ENCODE measurements at regions not wholly inside any gene's neighbourhood (a gene's known extent, or its start where the extent isn't known, plus 50 kb on each side); places are given as distances from the start of the nearest gene placed in this dataset.

DNA sequence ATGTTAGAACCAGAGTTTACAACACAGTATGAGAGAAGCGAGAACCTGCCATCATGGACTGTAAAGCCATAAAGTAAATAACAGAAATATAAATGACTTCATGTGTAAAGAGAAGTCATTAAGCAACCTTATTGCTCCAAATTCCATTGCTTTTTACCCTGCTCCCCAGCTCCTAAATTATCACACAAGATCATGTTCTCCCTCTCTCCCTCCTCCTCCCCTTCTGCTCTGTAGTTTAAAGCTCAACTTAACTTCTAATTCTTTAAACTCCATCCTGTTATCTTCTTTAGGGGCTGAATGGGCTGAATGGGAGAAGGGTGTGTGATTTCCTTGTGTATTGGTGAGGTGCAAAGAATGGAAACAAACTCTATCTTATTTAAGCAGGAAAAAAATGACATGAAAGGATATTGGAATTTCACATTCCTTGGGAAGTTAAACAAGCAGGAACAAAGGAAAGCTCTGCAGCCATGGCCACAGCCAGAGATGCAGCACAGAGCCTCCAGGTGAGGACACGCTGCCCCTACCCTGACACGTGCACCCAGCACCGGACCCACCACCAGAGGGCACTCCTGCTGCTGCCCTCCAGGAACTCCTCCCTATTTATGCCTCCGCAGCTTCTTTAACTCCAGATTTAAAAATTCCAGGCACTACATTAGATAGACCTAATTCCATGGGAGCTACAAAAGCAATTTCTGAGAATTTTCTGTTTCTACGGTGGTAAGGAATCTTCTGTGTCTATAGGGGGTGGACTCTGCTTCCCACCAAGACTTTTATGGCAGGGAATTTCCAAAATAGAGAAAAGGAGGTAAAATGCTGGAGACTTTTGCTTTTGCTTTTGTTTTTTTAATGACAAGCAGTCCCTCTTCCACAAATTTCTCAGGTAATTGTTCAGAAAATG lies 76.9 kb upstream of the ABI3BP start:
- no peaks in the 10 kb centered on the region for H3K27me3 ChIP-seq
- no peaks in the 10 kb centered on the region for H3K36me3 ChIP-seq
- peak; percentile 23 for DNase-seq
- no peak overlapping the region for H3K4me3 ChIP-seq
- H3K9me3 ChIP-seq = peaks cover 3% of the 10 kb centered on the region; the same call in 1 of the 2 replicates

DNA sequence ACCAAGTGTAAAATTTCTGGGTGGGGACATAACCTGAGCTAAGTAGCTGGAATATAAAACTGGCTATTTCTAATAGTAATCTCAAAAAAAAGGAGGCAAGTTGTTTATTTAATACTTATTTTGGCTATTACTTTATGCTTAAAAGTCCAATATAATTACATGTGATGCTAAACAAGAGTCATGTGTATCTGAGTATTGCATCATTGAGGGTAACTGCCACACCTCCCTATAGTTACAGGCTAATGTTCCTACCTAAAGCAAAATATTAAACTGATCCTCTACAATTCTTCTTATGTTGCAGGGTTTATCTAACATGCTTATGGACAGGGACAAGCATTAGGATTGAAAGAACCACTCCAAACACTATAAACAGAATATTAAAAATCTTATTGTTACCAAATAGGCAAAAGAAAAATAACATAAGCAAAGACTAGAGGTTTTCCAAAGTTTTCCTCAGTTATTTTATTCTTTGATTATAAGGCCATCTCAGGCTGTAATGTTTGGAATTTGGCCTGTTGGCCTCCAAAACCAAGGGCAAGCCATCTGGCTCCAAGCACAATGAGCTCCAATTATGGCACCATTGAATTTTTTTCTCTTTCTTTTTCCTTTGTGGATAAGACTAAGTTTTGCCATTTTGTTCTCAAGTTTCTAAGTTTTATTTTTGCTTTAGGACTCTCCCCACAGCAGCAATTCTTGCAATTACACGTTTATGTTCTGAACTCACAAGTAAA lies 75.8 kb upstream of the ABI3BP start:
- no peak for DNase-seq
- no peak overlapping the region for H3K4me3 ChIP-seq
- no peaks in the 10 kb centered on the region for H3K27me3 ChIP-seq
- no peaks in the 10 kb centered on the region for H3K36me3 ChIP-seq
- H3K9me3 ChIP-seq = no peaks in the 10 kb centered on the region

DNA sequence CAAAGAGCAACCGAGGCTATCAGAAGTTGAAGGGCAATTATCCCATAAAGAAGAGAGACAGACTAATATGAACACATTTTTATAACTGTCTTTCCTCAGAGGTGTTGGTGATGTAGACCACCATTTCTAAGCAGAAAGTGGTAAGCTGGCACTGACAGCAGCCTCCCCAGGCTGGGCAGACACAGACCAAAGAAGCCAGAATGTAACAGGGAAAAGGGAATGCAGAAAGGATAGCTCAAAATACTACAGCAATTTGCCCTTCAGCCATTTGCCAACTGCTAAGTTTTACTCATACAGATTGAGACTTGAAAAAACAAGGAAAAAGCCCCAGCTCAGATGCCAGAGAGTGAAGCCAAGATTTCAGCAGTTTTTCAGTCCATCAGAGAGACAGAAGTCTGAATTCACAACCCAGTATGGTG lies 73.5 kb upstream of the ABI3BP start:
- no peaks in the 10 kb centered on the region for H3K36me3 ChIP-seq
- H3K27me3 ChIP-seq = no peaks in the 10 kb centered on the region
- DNase-seq = peak; percentile 64
- H3K9me3 ChIP-seq = peaks cover 5% of the 10 kb centered on the region; the same call in 1 of the 2 replicates
- no peak overlapping the region for H3K4me3 ChIP-seq

DNA sequence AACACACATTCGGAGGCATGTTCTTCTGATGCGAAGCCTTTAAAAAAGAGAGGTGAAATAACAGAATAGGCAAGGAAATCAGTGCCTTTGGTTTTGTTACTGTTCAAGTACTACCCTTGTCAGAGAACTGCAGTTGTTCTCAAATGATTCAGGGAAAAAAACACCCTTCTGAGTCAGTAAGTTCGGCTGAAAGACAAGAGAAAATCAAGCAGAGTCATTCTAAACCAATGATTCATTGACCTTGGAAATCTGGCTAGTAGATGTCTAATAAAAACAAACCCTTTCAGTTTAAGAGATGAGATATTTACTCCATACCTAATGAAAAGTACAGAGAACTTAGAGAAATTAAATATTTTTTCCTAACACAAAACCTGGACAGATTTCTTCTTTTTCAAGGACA lies 72.7 kb upstream of the ABI3BP start:
- no peak for DNase-seq
- no peaks in the 10 kb centered on the region for H3K36me3 ChIP-seq
- no peak overlapping the region for H3K4me3 ChIP-seq
- H3K9me3 ChIP-seq = peaks cover 6% of the 10 kb centered on the region; the same call in 1 of the 2 replicates
- no peaks in the 10 kb centered on the region for H3K27me3 ChIP-seq

DNA sequence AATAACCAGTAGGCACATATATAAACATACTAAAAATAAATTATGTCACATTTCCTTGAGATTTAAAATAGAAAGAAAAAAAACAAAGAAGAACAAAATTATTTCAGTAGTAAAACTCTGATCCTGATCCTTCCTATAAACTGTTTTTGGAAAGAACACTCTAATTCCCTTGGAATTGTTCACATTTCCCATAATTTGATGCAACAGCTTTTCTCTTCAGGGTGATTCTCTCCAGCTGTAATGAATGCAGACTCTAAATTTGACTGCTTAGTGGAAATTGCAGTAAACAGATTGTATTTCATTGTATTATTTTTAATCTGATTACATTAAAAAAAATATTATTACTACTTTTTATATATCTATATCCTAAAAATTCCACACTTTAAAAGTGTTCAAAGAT lies 70.2 kb upstream of the ABI3BP start:
- H3K4me3 ChIP-seq = no peak overlapping the region
- DNase-seq = no peak
- no peaks in the 10 kb centered on the region for H3K27me3 ChIP-seq
- no peaks in the 10 kb centered on the region for H3K36me3 ChIP-seq
- peaks cover 25% of the 10 kb centered on the region for H3K9me3 ChIP-seq

DNA sequence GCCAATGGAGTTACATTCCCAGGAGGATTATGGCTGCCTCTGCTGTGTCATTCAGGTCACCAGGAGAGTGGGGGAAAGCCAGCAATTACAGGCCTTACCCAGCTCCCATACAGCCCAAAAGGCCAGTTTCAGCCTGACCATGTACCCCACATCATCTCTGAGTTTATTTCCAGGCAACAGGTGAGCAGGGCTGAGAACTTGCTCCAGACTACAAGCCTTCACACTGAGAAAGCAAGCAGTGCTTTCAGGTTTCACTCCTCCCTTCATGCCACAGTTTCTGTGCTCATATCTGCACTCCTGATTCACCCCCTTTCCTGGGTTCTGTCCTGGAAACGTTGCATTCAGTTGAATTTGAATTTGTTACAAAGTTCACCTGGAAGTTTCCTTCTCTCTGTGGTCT lies 68.1 kb upstream of the ABI3BP start:
- H3K9me3 ChIP-seq = peaks cover 34% of the 10 kb centered on the region
- no peaks in the 10 kb centered on the region for H3K36me3 ChIP-seq
- H3K27me3 ChIP-seq = no peaks in the 10 kb centered on the region
- no peak for DNase-seq
- H3K4me3 ChIP-seq = no peak overlapping the region

DNA sequence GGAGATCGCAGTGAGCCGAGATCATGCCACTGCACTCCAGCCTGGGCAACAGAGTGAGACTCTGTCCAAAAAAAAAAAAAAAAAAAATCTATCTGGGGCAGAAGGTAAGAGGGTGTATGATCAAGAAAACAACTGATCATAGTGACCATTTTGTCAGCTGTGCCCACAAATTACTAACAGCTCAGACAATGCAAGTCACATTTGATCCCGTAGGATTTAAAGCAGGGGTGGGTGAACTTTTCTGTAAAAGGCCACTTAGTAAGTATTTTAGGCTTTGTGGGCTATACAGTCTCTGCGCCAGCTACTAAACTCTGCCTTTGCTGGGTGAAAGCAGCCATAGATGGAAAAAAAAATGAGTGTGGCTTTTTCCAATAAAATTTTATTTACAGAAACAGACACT lies 57.6 kb upstream of the ABI3BP start:
- H3K4me3 ChIP-seq = no peak overlapping the region

DNA sequence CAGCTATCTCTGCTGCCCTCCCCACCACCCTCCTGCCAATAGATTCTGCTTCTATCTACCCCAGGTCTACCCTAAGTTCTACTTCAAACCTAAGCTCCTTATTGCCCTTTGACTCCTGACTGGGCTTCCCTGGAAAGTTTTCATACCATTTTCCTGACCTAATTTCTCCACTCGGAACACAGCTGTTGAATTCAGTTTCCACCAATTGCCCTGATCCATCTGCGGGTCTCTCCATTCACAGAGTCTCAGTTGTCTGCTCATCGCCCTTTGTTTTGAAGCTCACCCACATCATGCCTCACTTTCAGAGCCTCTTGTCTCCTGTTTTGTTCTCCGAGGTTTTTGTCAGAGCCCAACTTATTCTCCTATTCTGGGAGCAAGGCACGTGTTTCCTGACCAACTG lies 56.8 kb upstream of the ABI3BP start:
- no peaks in the 10 kb centered on the region for H3K27me3 ChIP-seq
- no peaks in the 10 kb centered on the region for H3K36me3 ChIP-seq
- DNase-seq = no peak
- 0 out of 2 replicates have a peak, but pooled peaks cover 3% of the 10 kb centered on the region for H3K9me3 ChIP-seq
- no peak overlapping the region for H3K4me3 ChIP-seq

More for the DNA sequence above, 57.6 kb upstream of the ABI3BP start:
- Histone ChIP-seq H3K9me3 (0 out of 2 replicates have a peak, but pooled peaks cover 3% of the 10 kb centered on the region), H3K36me3 (no peaks in the 10 kb centered on the region), H3K27me3 (no peaks in the 10 kb centered on the region)
- no peak for DNase-seq

DNA sequence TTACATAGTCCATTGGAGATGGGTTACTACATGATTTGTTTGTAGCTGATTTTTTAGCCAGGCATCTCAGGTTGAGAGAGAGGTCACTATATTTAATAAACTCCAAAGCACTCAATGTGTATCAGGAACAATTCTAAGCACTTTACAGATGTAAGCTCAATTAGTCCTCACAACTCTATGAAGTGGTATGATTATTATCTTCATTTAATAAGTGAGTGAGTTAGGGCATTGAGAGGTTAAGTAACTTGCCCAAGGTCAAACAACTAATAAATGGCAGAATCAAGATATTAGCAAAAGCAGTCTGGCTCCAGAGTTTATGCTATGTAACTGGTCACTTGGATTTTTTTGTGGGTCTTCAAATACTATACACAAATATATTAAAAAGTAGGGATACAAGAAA lies 56.3 kb upstream of the ABI3BP start:
- H3K27me3 ChIP-seq = no peaks in the 10 kb centered on the region
- DNase-seq = no peak
- no peaks in the 10 kb centered on the region for H3K36me3 ChIP-seq
- no peak overlapping the region for H3K4me3 ChIP-seq
- 0 out of 2 replicates have a peak, but pooled peaks cover 3% of the 10 kb centered on the region for H3K9me3 ChIP-seq

DNA sequence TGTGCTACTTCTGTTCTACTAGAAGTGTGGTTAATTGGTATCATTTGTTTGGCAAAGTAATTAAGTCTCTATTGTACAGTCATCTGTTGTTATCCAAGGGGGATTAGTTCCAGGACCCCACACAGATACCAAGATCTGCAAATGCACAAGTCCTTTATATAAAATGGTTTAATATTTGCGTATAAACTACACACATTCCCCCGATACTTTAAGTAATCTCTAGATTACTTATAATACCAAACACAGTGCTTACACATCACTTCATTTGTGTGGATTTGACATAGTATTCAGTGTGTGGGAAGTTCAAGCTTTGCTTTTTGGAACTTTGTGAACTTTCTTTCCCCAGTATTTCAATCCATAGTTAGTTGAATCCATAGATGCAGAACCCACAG lies 50.5 kb upstream of the ABI3BP start:
- DNase-seq = no peak
- H3K27me3 ChIP-seq = no peaks in the 10 kb centered on the region

DNA sequence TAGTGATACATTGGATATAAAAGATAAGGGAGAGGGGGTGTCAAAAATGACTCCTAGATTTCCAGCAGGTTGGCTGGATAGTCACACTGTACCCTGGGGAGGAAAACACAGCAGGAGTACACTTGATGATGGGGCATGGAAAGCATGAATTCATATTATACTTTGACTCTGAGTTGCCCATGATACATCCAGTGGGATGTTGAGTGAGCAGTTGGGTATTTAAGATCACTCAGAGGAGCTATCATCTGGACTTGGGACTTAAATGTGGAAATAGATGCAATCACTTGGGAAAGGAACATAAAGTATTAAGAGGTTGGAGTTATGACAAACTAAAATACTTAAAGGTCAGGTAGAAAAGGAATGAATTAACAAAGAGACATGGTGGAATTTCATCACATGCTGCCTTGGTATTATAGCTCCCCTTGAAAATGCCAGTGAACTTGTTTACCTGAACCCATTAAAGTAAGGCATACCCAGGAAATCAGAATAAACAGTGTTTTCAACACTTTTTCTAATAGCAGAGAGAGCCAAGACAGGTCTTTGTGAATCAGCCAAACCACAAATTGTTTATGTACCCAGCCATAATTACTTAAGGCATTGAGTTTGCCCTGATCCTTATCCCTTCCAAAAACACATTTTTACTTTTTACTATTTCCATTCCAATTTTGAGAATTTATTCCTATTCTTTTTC lies 49.9 kb upstream of the ABI3BP start:
- DNase-seq = peak; percentile 61
- H3K9me3 ChIP-seq = peaks cover 7% of the 10 kb centered on the region; the same call in 1 of the 2 replicates

More for the DNA sequence above, 50.5 kb upstream of the ABI3BP start:
- H3K36me3 ChIP-seq = 0 out of 2 replicates have a peak, but pooled peaks cover 3% of the 10 kb centered on the region
- H3K9me3 ChIP-seq = peaks cover 5% of the 10 kb centered on the region; the same call in 1 of the 2 replicates
- H3K4me3 ChIP-seq = no peak overlapping the region

More for the DNA sequence above, 49.9 kb upstream of the ABI3BP start:
- Histone ChIP-seq H3K36me3 (0 out of 2 replicates have a peak, but pooled peaks cover 7% of the 10 kb centered on the region), H3K4me3 (no peak overlapping the region), H3K27me3 (no peaks in the 10 kb centered on the region)
